Heart right ventricle (tissue), 16 donors: ENCODE measurements at regions not wholly inside any gene's neighbourhood (a gene's known extent, or its start where the extent isn't known, plus 50 kb on each side); places are given as distances from the start of the nearest gene placed in this dataset.

Experiments used
- ATAC-seq, 8 donors: fragments of 200-7000 bp; cut with Tn5 transposase; one replicate each; pipeline ENCODE4 v1.9.1; 2020; ENCODE audit warnings: mild to moderate bottlenecking in 8 of 8, moderate library complexity in 8 of 8, moderate number of reproducible peaks in 1 of 8
- DNase-seq, 2 donors: peaks; one replicate each; pipeline ENCODE4 v3.0.0-alpha.2; 2020
- H3K27ac ChIP-seq, 10 donors: fragments of 200-600 bp; sonication (generic) in 2 of 10; one replicate each; pipeline versions ENCODE4 v1.5.0 to v1.8.0; 2020 to 2022; ENCODE audit warnings: mild to moderate bottlenecking in 3 of 10
- H3K27me3 ChIP-seq, 7 donors: fragments of 200-600 bp; one replicate each; pipeline ENCODE4 v1.8.0; 2021 to 2022; ENCODE audit warnings: mild to moderate bottlenecking in 2 of 7
- H3K36me3 ChIP-seq, 9 donors: fragments of 200-600 bp; sonication (generic) in 1 of 9; one replicate each; pipeline versions ENCODE4 v1.5.0 to v1.8.0; 2020 to 2022; ENCODE audit warnings: mild to moderate bottlenecking in 2 of 9
- H3K4me1 ChIP-seq, 9 donors: fragments of 200-600 bp; sonication (generic) in 1 of 9; one replicate each; pipeline versions ENCODE4 v1.5.0 to v1.8.0; 2020 to 2022; ENCODE audit warnings: mild to moderate bottlenecking in 4 of 9
- H3K4me3 ChIP-seq, 10 donors: fragments of 200-600 bp; sonication (generic) in 2 of 10; one replicate each; pipeline versions ENCODE4 v1.5.0 to v1.8.0; 2020 to 2022; ENCODE audit warnings: mild to moderate bottlenecking in 7 of 10, moderate library complexity in 2 of 10
- H3K9me3 ChIP-seq, 11 donors: fragments of 200-600 bp in 10 of 11; sonication (generic) in 2 of 11; one replicate each; pipeline versions ENCODE4 v1.5.0 to v1.8.0; 2013 to 2022; ENCODE audit warnings: mild to moderate bottlenecking in 2 of 11, control low read depth in 1 of 11, moderate library complexity in 1 of 11
- WGBS, 2 donors: extraction: QIAGEN DNeasy Blood & Tissue Kit; methylation state at CpG; one replicate each; pipeline ENCODE4 v1.1.7; 2013; ENCODE audit warnings: inconsistent platforms in 1 of 2; 5-methylcytosine and 5-hydroxymethylcytosine counted together
- intact Hi-C, 10 donors: fragments of 100-400 bp; cut with DNase I; formaldehyde crosslinking; loops; one replicate each; pipeline versions ENCODE4 v1.11.1 to v1.14.2; 2022
- TF ChIP-seq, protein P1 (sequence below), 9 donors: fragments of 200-600 bp; sonication (generic) in 2 of 9; IDR thresholded peaks; one replicate each; pipeline versions ENCODE4 v1.5.0 to v1.8.0; 2021 to 2022; ENCODE audit warnings: antibody characterized with exemption in 9 of 9, mild to moderate bottlenecking in 5 of 9, moderate library complexity in 1 of 9
- donor health status: Arrhythmogenic right ventricular cardiomyopathy.
- donor health status: ischemic (EF 13 %, LVEDD 7.1; RV severe dilation, severe dysfunction).
- donor health status: healthy with polysubstance abuse.
- donor health status: DM: no; HTN: yes; CAD: no.
- donor health status: DM: no; HTN: no; CAD: no.
- donor health status: ischemic (EF 25% LVEDD 6.9; RV normal size, moderate dysfunction).
- donor health status: ischemic (EF 25% LVEDD 5.7; RV mildly dilated, moderate dysfunction).
- donor health status: healthy.
- donor health status: DM: yes; HTN: yes; CAD: no.
- donor health status: Ischemic cardiomyopathy.
- donor health status: ischemic (EF 35%, LVEDD 5.7; RV mildly dilated, moderate dysfunction).
- donor health status: nonischemic (EF 11% LVEDD 7.7; RV severe dilation, severe dysfunction).
- donor health status: DM: yes; HTN: yes; CAD: no.
- donor health status: PGD.
- donor health status: ischemic (EF 29% LVEDD 5.4; RV normal size, mild dysfunction).
- donor health status: nonischemic (EF 23%, LVEDD 6.1; RV moderate dilation, normal function).

DNA sequence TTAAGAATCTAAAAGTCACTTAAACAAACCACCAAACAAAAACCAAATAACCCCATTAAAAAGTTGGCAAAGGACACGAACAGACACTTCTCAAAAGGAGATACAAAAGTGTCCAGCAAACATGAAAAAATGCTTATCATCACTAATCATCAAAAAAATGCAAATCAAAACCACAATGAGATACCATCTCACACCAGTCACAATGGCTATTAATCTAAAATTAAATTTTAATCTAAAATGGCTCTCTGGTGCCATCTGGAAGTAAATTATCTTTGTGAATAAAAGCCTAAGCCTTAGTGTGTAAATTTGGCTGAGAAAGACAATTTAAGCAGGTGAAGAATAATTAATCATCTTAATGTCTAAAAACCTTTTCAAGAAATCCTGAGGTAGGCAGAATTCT is 204.5 kb upstream of the PPFIA2 start:
- Histone ChIP-seq H3K4me1 (no peaks in the 10 kb centered on the region), H3K27me3 (no peaks in the 10 kb centered on the region), H3K4me3 (no peak overlapping the region), H3K27ac (no peak overlapping the region), H3K36me3 (no peaks in the 10 kb centered on the region), H3K9me3 (peaks cover 0 to 4% (median 0%) of the 10 kb centered on the region in 11 donors)
- WGBS, 2 donors: 59 to 69% methylated on average over 1 of the region's 1 CpG
- TF ChIP-seq, protein P1, sequence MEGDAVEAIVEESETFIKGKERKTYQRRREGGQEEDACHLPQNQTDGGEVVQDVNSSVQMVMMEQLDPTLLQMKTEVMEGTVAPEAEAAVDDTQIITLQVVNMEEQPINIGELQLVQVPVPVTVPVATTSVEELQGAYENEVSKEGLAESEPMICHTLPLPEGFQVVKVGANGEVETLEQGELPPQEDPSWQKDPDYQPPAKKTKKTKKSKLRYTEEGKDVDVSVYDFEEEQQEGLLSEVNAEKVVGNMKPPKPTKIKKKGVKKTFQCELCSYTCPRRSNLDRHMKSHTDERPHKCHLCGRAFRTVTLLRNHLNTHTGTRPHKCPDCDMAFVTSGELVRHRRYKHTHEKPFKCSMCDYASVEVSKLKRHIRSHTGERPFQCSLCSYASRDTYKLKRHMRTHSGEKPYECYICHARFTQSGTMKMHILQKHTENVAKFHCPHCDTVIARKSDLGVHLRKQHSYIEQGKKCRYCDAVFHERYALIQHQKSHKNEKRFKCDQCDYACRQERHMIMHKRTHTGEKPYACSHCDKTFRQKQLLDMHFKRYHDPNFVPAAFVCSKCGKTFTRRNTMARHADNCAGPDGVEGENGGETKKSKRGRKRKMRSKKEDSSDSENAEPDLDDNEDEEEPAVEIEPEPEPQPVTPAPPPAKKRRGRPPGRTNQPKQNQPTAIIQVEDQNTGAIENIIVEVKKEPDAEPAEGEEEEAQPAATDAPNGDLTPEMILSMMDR (IDR thresholded peaks at IDR 0.05): no peak
- DNase-seq (no peak), ATAC-seq (no peak)
- intact Hi-C loops: no loop called here

DNA sequence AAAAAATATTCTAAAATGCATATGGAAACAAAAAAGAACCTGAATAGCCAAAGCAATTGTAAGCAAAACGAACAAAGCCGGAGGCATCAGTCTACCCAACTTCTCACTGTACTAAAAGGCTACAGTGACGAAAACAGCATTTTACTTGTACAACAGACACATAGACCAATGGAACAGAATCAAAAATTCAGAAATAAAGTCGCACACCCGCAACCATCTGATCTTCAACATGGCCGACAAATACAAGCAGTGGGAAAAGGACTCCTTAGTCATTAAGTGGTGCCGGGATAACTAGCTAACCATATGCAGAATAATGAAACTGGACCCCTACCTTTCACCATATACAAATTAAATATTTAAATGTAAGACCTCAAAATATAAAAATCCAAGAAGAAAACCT is 203.9 kb upstream of the PPFIA2 start:
- TF ChIP-seq, protein P1 (IDR thresholded peaks at IDR 0.05): no peak
- H3K36me3 ChIP-seq: no peaks in the 10 kb centered on the region
- intact Hi-C loops: no loop called here
- H3K4me1 ChIP-seq: no peaks in the 10 kb centered on the region
- no peak overlapping the region for H3K4me3 ChIP-seq
- no peak for ATAC-seq
- no peak overlapping the region for H3K27ac ChIP-seq
- H3K9me3 ChIP-seq: peaks cover 0 to 4% (median 0%) of the 10 kb centered on the region in 11 donors
- WGBS, 2 donors: 92 to 96% methylated on average over 7 of the region's 7 CpGs
- no peak for DNase-seq
- H3K27me3 ChIP-seq: no peaks in the 10 kb centered on the region

DNA sequence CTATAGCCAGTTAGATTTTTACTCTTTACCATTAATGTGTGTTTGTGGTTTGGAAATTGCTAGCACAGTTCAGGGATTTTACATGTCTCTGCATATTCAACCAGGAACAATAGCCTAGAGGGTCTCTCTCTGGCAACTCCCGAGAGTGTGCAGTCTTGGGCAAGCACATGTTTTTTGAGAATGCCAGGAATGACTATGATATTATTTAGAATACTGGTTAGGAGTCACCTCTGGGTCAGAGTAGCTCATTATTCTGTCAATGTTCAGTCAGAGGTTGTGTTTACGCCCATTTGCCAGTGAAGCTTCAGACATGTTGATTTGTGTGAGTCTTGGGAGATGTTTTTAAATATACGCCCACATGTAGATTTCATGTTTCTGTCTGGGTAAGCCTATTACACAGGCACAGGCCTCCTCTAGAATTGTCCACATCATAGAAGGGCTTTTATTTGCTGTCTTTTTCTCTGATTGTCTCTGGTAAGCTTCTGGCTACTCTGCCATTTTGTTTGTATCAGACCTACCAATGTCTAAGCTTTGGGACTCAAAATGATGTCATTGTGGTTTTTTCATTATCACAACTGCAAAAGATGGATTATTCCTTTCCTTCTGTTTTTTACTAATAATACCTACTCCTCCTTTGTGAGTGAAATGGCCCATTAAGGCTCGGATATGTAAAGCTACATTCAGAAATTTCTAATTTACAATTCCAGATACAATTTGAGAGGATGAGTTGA is 203.1 kb upstream of the PPFIA2 start:
- WGBS, 2 donors: 77 to 88% methylated on average over 4 of the region's 4 CpGs
- H3K9me3 ChIP-seq: peaks cover 0 to 4% (median 0%) of the 10 kb centered on the region in 11 donors

DNA sequence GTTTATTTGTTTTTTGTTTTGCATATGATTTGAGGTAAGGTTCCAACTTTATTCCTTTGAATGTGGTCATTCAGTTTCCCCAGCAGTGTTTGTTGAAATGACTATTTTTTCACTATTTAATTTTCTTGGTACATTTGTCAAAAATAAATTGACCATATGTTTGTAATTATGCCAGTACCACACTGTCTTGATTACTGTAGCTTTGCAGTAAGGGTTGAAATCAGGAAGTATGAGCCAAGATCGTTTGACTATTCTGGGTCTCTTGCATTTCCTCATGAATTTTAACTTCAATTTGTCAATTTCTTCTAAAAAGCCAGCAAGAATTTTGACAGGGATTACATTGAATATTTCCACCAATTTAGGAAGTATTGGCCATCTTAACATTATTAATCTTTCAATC is 199.3 kb upstream of the PPFIA2 start:
- Histone ChIP-seq H3K27me3 (no peaks in the 10 kb centered on the region), H3K36me3 (no peaks in the 10 kb centered on the region), H3K9me3 (peaks cover 0 to 4% (median 0%) of the 10 kb centered on the region in 11 donors), H3K4me3 (no peak overlapping the region), H3K4me1 (no peaks in the 10 kb centered on the region), H3K27ac (no peak overlapping the region)
- ATAC-seq (no peak), DNase-seq (no peak)
- intact Hi-C loops: no loop called here
- TF ChIP-seq, protein P1 (IDR thresholded peaks at IDR 0.05): no peak
- 72 to 77% methylated on average over 1 of the region's 1 CpG for WGBS, 2 donors

More for the DNA sequence above, 203.1 kb upstream of the PPFIA2 start:
- no peak for ATAC-seq
- Histone ChIP-seq H3K4me1 (no peaks in the 10 kb centered on the region), H3K27ac (no peak overlapping the region), H3K27me3 (no peaks in the 10 kb centered on the region), H3K4me3 (no peak overlapping the region), H3K36me3 (no peaks in the 10 kb centered on the region)
- no peak for DNase-seq
- intact Hi-C loops: no loop called here
- TF ChIP-seq, protein P1 (IDR thresholded peaks at IDR 0.05): no peak
